ENCODE measurements at regions not wholly inside any gene's neighbourhood (a gene's known extent, or its start where the extent isn't known, plus 50 kb on each side); places are given as distances from the start of the nearest gene placed in this dataset.

GRCh38 chr20:43812216-43812615 lies 85.4 kb upstream of the GTSF1L start:
- Histone ChIP-seq H3K36me3 (no peaks in the 10 kb centered on the region), H3K4me3 (no peak overlapping the region), H3K27me3 (replicated peaks; ENCODE audit: insufficient read depth) (no peaks in the 10 kb centered on the region), H3K27ac (no peak overlapping the region), H3K4me1 (ENCODE audit: control insufficient read depth in 1 of 2, low read depth in 2 of 2) (no peaks in the 10 kb centered on the region), H3K9me3 (peaks cover 19% of the 10 kb centered on the region)
- no peak for ATAC-seq (ENCODE audit: insufficient number of reproducible peaks, low FRiP score, low read depth)
- DNase-seq (ENCODE audit: low spot score) = no peak
- no peak for TF ChIP-seq CTCF (IDR thresholded peaks at IDR 0.05)

- no peaks in the 10 kb centered on the region for H3K4me1 ChIP-seq (ENCODE audit: control insufficient read depth in 1 of 2, low read depth in 2 of 2)
- ATAC-seq (ENCODE audit: insufficient number of reproducible peaks, low FRiP score, low read depth) (no peak), DNase-seq (ENCODE audit: low spot score) (no peak)
- peaks cover 25% of the 10 kb centered on the region for H3K9me3 ChIP-seq
- H3K4me3 ChIP-seq = no peak overlapping the region
- H3K27ac ChIP-seq = no peak overlapping the region
- no peaks in the 10 kb centered on the region for H3K36me3 ChIP-seq
- no peak for TF ChIP-seq CTCF (IDR thresholded peaks at IDR 0.05)
- no peaks in the 10 kb centered on the region for H3K27me3 ChIP-seq (replicated peaks; ENCODE audit: insufficient read depth)
Observed at GRCh38 chr20:43809206-43809819, 82.5 kb upstream of the GTSF1L start.

- no peak for ATAC-seq (ENCODE audit: insufficient number of reproducible peaks, low FRiP score, low read depth)
- no peak for TF ChIP-seq CTCF (IDR thresholded peaks at IDR 0.05)
- DNase-seq (ENCODE audit: low spot score) = no peak
- no peak overlapping the region for H3K4me3 ChIP-seq
- H3K27me3 ChIP-seq (replicated peaks; ENCODE audit: insufficient read depth) = no peaks in the 10 kb centered on the region
- no peaks in the 10 kb centered on the region for H3K36me3 ChIP-seq
- no peak overlapping the region for H3K27ac ChIP-seq
- peaks cover 26% of the 10 kb centered on the region for H3K9me3 ChIP-seq
- H3K4me1 ChIP-seq (ENCODE audit: control insufficient read depth in 1 of 2, low read depth in 2 of 2) = no peaks in the 10 kb centered on the region
Observed at GRCh38 chr20:43804781-43805180, 78.0 kb upstream of the GTSF1L start.

GRCh38 chr20:43803276-43803675 lies 76.5 kb upstream of the GTSF1L start:
- no peak overlapping the region for H3K4me3 ChIP-seq
- ATAC-seq (ENCODE audit: insufficient number of reproducible peaks, low FRiP score, low read depth) = no peak
- no peak overlapping the region for H3K27ac ChIP-seq
- peaks cover 13% of the 10 kb centered on the region for H3K9me3 ChIP-seq
- H3K27me3 ChIP-seq (replicated peaks; ENCODE audit: insufficient read depth) = no peaks in the 10 kb centered on the region
- DNase-seq (ENCODE audit: low spot score) = no peak
- no peak for TF ChIP-seq CTCF (IDR thresholded peaks at IDR 0.05)
- no peaks in the 10 kb centered on the region for H3K4me1 ChIP-seq (ENCODE audit: control insufficient read depth in 1 of 2, low read depth in 2 of 2)
- no peaks in the 10 kb centered on the region for H3K36me3 ChIP-seq

GRCh38 chr20:43800186-43800585 lies 73.4 kb upstream of the GTSF1L start:
- H3K36me3 ChIP-seq = no peaks in the 10 kb centered on the region
- no peak overlapping the region for H3K27ac ChIP-seq
- peaks cover 13% of the 10 kb centered on the region for H3K9me3 ChIP-seq
- no peak for TF ChIP-seq CTCF (IDR thresholded peaks at IDR 0.05)
- no peak for ATAC-seq (ENCODE audit: insufficient number of reproducible peaks, low FRiP score, low read depth)
- no peaks in the 10 kb centered on the region for H3K27me3 ChIP-seq (replicated peaks; ENCODE audit: insufficient read depth)
- H3K4me1 ChIP-seq (ENCODE audit: control insufficient read depth in 1 of 2, low read depth in 2 of 2) = no peaks in the 10 kb centered on the region
- no peak overlapping the region for H3K4me3 ChIP-seq
- no peak for DNase-seq (ENCODE audit: low spot score)
